ENCODE measurements at regions not wholly inside any gene's neighbourhood (a gene's known extent, or its start where the extent isn't known, plus 50 kb on each side); places are given as distances from the start of the nearest gene placed in this dataset.

GRCh38 chr3:95387242-95388021 lies 1324.6 kb downstream of the NSUN3 start:
- no peak for TF ChIP-seq CTCF (IDR thresholded peaks at IDR 0.05; ENCODE audit: low read depth, low read length)
- no peak for TF ChIP-seq MYC (IDR thresholded peaks at IDR 0.05; ENCODE audit: low read depth, low read length)
- TF ChIP-seq, protein P1, sequence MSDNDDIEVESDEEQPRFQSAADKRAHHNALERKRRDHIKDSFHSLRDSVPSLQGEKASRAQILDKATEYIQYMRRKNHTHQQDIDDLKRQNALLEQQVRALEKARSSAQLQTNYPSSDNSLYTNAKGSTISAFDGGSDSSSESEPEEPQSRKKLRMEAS (IDR thresholded peaks at IDR 0.05; ENCODE audit: low read depth, low read length), result no peak
